NCI-H510A (cell line): ENCODE measurements at regions not wholly inside any gene's neighbourhood (a gene's known extent, or its start where the extent isn't known, plus 50 kb on each side); places are given as distances from the start of the nearest gene placed in this dataset.

Experiments
- DNase-seq: peaks from one replicate; lab custom pipeline; 2025; lab: John Stamatoyannopoulos, UW

- DNase-seq, result no peak
These were observed 273.4 kb upstream of the TNRC6C start for GRCh38 chr17:77684803-77685798.

GRCh38 chr17:77685881-77686486 lies 272.5 kb upstream of the TNRC6C start:
- DNase-seq, result no peak

- DNase-seq, result no peak
These were observed 271.6 kb upstream of the TNRC6C start for GRCh38 chr17:77686903-77687302.

- DNase-seq, result no peak
These were observed 271.1 kb upstream of the TNRC6C start for GRCh38 chr17:77687417-77687816.

GRCh38 chr17:77687921-77688320 lies 270.6 kb upstream of the TNRC6C start:
- no peak for DNase-seq

- no peak for DNase-seq
These were observed 270.1 kb upstream of the TNRC6C start for GRCh38 chr17:77688369-77688768.

- no peak for DNase-seq
These were observed 268.0 kb upstream of the TNRC6C start for GRCh38 chr17:77690271-77691161.

- no peak for DNase-seq
These were observed 267.1 kb upstream of the TNRC6C start for GRCh38 chr17:77691216-77692085.

GRCh38 chr17:77692571-77693161 lies 265.8 kb upstream of the TNRC6C start:
- no peak for DNase-seq

GRCh38 chr17:77693301-77693700 lies 265.2 kb upstream of the TNRC6C start:
- no peak for DNase-seq

GRCh38 chr17:77693776-77694175 lies 264.7 kb upstream of the TNRC6C start:
- DNase-seq, result no peak

- DNase-seq, result no peak
These were observed 263.8 kb upstream of the TNRC6C start for GRCh38 chr17:77694391-77695363.

GRCh38 chr17:77695386-77695785 lies 263.1 kb upstream of the TNRC6C start:
- DNase-seq, result no peak

GRCh38 chr17:77696151-77696720 lies 262.3 kb upstream of the TNRC6C start:
- no peak for DNase-seq

- peak; percentile 37 for DNase-seq
These were observed 261.6 kb upstream of the TNRC6C start for GRCh38 chr17:77696721-77697460.

- DNase-seq, result no peak
These were observed 260.8 kb upstream of the TNRC6C start for GRCh38 chr17:77697480-77698400.

- no peak for DNase-seq
These were observed 259.4 kb upstream of the TNRC6C start for GRCh38 chr17:77698903-77699623.
